Choroid plexus epithelial cell (primary cell): ENCODE measurements at regions not wholly inside any gene's neighbourhood (a gene's known extent, or its start where the extent isn't known, plus 50 kb on each side); places are given as distances from the start of the nearest gene placed in this dataset.

Source experiments
- DNase-seq: peaks from one replicate; pipeline ENCODE4 v3.0.0-alpha.2; 2010; ENCODE audit warnings: low read depth
- H3K4me3 ChIP-seq: 2 replicates; pipeline ENCODE4 v1.5.1; 2011; ENCODE audit warnings: low read depth, mild to moderate bottlenecking, control low read depth, low read length, moderate library complexity
- TF ChIP-seq, protein P1 (sequence below): conservative IDR thresholded peaks from 2 replicates; pipeline ENCODE4 v1.5.1; 2011; ENCODE audit warnings: low read depth, mild to moderate bottlenecking, control low read depth, inconsistent platforms, low read length, moderate library complexity

DNA sequence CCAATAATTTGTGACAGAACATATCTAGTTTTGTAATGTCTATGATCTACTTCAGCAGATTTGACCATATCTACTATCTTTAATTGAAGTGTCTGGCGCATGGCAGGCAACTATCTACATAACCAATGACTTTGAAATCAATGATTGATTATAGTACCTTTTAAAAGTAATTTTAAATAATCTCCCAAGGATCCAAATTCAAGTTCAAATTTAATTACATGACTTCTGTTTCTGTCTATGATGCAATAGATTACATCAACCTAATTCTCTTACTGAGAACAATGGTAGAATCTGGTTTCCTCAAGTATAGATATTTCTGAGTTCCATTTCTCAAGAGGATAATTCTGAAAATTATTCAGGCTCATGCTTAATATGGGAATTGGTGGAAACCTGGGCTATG lies 177.4 kb upstream of the IL15 start:
- no peak overlapping the region for H3K4me3 ChIP-seq
- no peak for DNase-seq
- TF ChIP-seq, protein P1, sequence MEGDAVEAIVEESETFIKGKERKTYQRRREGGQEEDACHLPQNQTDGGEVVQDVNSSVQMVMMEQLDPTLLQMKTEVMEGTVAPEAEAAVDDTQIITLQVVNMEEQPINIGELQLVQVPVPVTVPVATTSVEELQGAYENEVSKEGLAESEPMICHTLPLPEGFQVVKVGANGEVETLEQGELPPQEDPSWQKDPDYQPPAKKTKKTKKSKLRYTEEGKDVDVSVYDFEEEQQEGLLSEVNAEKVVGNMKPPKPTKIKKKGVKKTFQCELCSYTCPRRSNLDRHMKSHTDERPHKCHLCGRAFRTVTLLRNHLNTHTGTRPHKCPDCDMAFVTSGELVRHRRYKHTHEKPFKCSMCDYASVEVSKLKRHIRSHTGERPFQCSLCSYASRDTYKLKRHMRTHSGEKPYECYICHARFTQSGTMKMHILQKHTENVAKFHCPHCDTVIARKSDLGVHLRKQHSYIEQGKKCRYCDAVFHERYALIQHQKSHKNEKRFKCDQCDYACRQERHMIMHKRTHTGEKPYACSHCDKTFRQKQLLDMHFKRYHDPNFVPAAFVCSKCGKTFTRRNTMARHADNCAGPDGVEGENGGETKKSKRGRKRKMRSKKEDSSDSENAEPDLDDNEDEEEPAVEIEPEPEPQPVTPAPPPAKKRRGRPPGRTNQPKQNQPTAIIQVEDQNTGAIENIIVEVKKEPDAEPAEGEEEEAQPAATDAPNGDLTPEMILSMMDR, result no peak

- no peak overlapping the region for H3K4me3 ChIP-seq
- TF ChIP-seq, protein P1, result no peak
- DNase-seq, result no peak
These were observed 174.0 kb upstream of the IL15 start for GRCh38 chr4:141462361-141462760.

GRCh38 chr4:141463678-141464077 lies 172.7 kb upstream of the IL15 start:
- DNase-seq, result no peak
- TF ChIP-seq, protein P1, result no peak

GRCh38 chr4:141464366-141464765 lies 172.0 kb upstream of the IL15 start:
- DNase-seq, result no peak
- TF ChIP-seq, protein P1, result no peak
- no peak overlapping the region for H3K4me3 ChIP-seq

More at GRCh38 chr4:141463678-141464077, 172.7 kb upstream of the IL15 start:
- no peak overlapping the region for H3K4me3 ChIP-seq

GRCh38 chr4:141465171-141465570 lies 171.2 kb upstream of the IL15 start:
- H3K4me3 ChIP-seq, result no peak overlapping the region
- no peak for DNase-seq
- TF ChIP-seq, protein P1, result no peak

DNA sequence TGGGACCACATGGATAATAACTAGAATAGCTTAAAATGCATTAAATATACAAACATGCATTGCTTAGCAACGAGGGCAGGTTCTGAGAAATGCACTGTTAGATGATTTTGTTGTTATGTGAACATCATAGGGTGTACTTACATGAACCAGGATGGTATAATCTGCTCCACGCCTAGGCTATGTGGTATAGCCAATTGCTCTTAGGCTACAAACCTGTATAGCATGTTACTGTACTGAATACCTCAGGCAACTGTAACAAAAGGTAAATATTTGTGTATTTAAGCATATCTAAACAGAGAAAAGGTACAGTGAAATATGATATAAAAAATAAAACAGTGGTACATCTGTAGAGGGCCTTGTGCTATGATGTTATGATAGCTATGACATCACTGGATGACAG lies 169.2 kb upstream of the IL15 start:
- TF ChIP-seq, protein P1, result no peak

DNA sequence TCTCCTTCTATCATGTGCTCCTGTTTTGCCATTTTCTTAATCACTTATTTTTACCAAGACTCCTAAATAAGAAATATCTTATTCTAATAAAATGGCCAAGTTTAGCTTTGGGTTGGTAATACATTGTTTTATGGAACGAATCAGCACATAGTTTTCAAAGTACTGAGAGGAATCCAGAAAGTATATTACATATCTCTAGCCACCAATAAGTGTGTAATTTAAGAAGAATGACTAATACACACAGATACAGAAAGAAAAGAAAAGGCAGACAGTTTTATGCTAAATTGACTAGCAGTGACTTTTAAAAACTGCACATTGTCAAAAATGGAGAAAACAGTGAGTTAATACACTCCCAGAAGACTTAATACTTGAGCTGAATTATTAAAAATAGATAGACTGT lies 167.0 kb upstream of the IL15 start:
- H3K4me3 ChIP-seq, result no peak overlapping the region
- DNase-seq, result no peak
- TF ChIP-seq, protein P1, result no peak

More for the DNA sequence above, 169.2 kb upstream of the IL15 start:
- no peak for DNase-seq
- no peak overlapping the region for H3K4me3 ChIP-seq
